GM12875 (cell line): ENCODE measurements at regions not wholly inside any gene's neighbourhood (a gene's known extent, or its start where the extent isn't known, plus 50 kb on each side); places are given as distances from the start of the nearest gene placed in this dataset.
"Not testable (repeated sequence)": the region's sequence is repeated elsewhere in the genome, so short reads cannot be mapped to it uniquely, and the experiment has no call there.

Experiments
- H3K4me3 ChIP-seq: one replicate; pipeline ENCODE4 v1.5.1; 2011; ENCODE audit warnings: low read depth, low read length, control low read depth
- TF ChIP-seq, protein P1 (sequence below): IDR thresholded peaks from 2 replicates; pipeline ENCODE4 v1.5.1; 2011; ENCODE audit warnings: low read depth, mild to moderate bottlenecking, control low read depth, inconsistent platforms, low read length, moderate library complexity, borderline replicate concordance; ENCODE audit not compliant: insufficient read depth

DNA sequence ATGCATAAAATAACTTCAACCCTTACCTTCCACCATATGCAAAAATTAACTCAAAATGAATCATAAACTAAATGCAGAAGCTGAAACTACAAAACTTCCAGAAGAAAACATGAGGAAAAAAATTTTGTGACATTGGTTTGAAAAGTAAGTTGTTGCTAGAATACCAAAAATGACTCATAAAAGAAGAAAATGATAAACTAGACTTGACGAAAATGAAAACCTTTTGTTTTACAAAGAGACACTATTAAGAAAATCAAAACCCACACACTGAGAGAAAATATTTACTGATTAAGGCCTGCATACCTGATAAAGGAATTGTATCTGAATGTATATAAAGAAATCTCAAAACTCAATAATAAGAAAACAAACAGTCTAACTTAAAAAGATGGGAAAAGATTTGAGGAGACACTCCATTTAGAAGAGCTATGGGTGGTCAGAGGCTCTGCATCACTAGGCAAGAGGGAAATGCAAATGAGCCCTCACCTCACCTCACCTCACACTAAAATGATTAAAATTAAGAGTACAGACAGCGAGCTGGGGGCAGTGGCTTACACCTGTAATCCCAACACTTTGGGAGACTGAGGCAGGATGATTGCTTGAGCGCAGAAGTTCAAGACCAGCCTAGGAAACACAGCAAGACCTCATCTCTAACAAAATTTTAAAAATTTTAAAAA, 97.6 kb upstream of the CST7 start:
- H3K4me3 ChIP-seq = no peak overlapping the region
- TF ChIP-seq, protein P1, sequence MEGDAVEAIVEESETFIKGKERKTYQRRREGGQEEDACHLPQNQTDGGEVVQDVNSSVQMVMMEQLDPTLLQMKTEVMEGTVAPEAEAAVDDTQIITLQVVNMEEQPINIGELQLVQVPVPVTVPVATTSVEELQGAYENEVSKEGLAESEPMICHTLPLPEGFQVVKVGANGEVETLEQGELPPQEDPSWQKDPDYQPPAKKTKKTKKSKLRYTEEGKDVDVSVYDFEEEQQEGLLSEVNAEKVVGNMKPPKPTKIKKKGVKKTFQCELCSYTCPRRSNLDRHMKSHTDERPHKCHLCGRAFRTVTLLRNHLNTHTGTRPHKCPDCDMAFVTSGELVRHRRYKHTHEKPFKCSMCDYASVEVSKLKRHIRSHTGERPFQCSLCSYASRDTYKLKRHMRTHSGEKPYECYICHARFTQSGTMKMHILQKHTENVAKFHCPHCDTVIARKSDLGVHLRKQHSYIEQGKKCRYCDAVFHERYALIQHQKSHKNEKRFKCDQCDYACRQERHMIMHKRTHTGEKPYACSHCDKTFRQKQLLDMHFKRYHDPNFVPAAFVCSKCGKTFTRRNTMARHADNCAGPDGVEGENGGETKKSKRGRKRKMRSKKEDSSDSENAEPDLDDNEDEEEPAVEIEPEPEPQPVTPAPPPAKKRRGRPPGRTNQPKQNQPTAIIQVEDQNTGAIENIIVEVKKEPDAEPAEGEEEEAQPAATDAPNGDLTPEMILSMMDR = no peak

DNA sequence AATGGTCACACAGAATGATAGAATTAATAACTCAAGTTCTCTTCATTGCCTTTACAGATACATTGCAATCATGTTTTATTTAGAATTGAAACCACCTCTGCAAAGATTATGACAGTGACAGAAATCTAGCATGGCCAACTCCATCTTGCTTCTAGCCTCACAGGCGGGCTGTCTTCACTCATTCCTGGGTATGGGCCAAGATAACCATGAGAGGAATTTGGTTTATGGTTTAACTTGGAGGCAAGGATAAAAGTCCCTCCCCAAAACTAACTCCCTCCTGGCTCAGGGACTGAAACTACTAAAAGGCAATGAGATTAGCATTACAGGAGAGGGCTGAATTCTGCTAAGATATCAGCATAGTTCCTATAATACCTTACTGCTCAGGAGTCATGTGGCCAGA, 95.2 kb upstream of the CST7 start:
- TF ChIP-seq, protein P1 = no peak
- no peak overlapping the region for H3K4me3 ChIP-seq

DNA sequence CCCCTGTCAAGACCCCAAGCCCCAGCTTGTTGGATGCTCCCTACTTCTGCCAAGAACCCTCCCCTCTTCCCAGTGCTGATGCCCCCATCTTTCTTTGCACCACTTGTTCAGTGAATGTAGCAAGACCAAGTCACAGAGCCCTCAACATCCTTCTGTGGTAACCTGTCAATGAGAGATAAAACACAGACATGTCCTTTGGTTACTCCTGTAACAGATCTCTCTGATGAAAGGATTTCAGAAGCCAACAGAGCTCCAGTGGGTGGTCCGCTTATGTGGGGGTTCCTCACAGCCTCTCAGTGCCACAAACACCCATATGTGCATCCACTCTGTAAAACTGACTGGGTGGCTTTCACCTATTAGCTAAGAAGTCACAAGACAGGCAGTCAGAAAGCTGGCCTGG, 93.2 kb upstream of the CST7 start:
- no peak overlapping the region for H3K4me3 ChIP-seq
- TF ChIP-seq, protein P1 = no peak

DNA sequence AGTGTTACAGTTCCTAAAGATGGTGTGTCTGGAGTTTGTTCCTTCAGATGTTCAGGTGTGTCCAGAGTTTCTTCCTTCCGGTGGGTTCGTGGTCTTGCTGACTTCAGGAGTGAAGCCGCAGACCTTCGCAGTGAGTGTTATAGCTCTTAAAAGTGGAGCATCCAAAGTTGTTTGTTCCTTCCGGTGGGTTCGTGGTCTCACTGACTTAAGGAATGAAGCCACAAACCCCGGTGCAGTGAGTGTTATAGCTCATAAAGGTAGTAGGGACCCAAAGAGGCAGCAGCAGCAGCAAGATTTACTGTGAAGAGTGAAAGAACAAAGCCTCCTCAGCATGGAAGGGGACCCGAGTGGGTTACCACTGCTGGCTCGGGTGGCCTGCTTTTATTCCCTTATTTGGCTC, 90.6 kb upstream of the CST7 start:
- H3K4me3 ChIP-seq = not testable (repeated sequence)

DNA sequence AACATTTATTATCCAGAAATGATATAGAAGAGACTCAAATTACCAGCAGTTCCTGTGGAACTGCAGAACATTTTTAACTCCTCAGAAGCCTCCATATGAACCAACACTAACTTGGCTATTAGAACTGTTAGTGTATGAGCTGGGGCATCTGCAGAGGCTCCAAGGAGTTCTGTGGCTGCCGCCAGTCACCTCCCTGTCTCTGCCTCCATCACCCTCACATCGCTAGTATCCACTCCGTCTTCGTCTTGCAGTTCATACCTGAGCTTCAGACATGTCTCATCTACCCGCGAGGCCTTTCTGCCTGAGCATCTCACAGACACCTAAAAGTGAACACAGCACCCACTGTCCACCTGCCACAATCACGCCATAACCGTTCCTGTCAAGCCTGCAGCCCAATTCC, 89.5 kb upstream of the CST7 start:
- TF ChIP-seq, protein P1 = no peak

DNA sequence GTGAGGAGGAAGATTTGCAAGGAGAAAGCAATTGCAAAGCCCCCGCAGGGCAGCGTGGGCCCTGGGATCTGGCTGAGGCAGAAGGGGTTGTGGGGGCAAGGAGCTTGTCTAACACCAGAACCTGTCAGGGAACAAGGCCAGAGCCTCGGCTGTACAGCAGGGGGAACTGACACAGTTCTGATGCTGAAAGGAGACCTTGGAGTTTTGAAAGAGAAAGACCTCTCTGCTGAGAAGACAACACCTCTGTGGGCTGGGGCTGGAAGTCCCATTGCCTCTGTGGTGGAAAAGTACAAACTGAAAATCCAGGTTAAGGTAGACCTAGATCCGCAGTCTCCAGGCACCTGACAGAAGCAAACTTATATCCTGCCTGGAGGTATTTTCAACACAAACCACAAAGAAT, 86.9 kb upstream of the CST7 start:
- TF ChIP-seq, protein P1 = no peak
- H3K4me3 ChIP-seq = no peak overlapping the region

More for the DNA sequence above, 89.5 kb upstream of the CST7 start:
- no peak overlapping the region for H3K4me3 ChIP-seq

DNA sequence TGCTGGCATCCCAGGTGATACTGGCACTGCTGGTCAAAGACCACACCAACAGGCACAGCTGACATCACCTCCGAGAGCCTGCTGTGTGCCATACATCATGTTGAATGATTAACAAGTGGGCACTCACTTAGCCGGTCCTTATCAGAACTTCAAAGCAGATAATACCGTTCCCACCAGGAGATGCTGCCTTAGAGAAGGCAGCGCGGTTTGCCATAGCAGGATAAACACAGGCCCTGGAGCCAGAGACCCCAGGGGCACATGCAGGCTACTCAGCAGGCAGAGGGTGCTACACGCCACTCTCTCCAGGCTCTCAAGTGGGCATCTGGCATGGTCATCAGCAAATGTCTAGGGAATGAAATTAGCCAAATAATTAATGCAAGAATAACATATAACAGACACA, 86.5 kb upstream of the CST7 start:
- H3K4me3 ChIP-seq = no peak overlapping the region
- TF ChIP-seq, protein P1 = no peak
